ENCODE measurements at regions not wholly inside any gene's neighbourhood (a gene's known extent, or its start where the extent isn't known, plus 50 kb on each side); places are given as distances from the start of the nearest gene placed in this dataset.

- TF ChIP-seq, protein P1, sequence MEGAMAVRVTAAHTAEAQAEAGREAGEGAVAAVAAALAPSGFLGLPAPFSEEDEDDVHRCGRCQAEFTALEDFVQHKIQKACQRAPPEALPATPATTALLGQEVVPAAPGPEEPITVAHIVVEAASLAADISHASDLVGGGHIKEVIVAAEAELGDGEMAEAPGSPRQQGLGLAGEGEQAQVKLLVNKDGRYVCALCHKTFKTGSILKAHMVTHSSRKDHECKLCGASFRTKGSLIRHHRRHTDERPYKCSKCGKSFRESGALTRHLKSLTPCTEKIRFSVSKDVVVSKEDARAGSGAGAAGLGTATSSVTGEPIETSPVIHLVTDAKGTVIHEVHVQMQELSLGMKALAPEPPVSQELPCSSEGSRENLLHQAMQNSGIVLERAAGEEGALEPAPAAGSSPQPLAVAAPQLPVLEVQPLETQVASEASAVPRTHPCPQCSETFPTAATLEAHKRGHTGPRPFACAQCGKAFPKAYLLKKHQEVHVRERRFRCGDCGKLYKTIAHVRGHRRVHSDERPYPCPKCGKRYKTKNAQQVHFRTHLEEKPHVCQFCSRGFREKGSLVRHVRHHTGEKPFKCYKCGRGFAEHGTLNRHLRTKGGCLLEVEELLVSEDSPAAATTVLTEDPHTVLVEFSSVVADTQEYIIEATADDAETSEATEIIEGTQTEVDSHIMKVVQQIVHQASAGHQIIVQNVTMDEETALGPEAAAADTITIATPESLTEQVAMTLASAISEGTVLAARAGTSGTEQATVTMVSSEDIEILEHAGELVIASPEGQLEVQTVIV (CRISPR knock-in tag; IDR thresholded peaks at IDR 0.05; ENCODE audit: borderline replicate concordance), result no peak
- TF ChIP-seq SP2 (IDR thresholded peaks at IDR 0.05; ENCODE audit: extremely low read depth, low read depth, low read length, poor library complexity, severe bottlenecking) (no peak), SMARCA5 (IDR thresholded peaks at IDR 0.05) (no peak), FOXJ3 (CRISPR knock-in tag; IDR thresholded peaks at IDR 0.05) (no peak), SIN3A (IDR thresholded peaks at IDR 0.05; ENCODE audit: borderline replicate concordance in 2 of 2, control insufficient read depth in 1 of 2, low read depth in 2 of 2, low read length in 2 of 2) (no peak), PHF8 (IDR thresholded peaks at IDR 0.05; ENCODE audit: borderline replicate concordance, low read length) (no peak), PHB2 (IDR thresholded peaks at IDR 0.05; ENCODE audit: low read depth) (no peak)
Measured at GRCh38 chrX:82775426-82775825, 732.7 kb upstream of the POU3F4 start (continued).

GRCh38 chrX:82782014-82782413 lies 726.1 kb upstream of the POU3F4 start:
- Histone ChIP-seq H3K9me3 (replicated peaks; ENCODE audit: control insufficient read depth, insufficient read depth, low read depth, low read length) (no peaks in the 10 kb centered on the region), H3K36me3 (ENCODE audit: control insufficient read depth, insufficient read depth, low read length) (no peaks in the 10 kb centered on the region), H3K4me2 (ENCODE audit: insufficient read depth, low read length) (no peak overlapping the region), H4K20me1 (replicated peaks; ENCODE audit: control insufficient read depth, insufficient read depth, low read length) (no peaks in the 10 kb centered on the region), H2AFZ (ENCODE audit: low read depth, low read length) (no peak overlapping the region), H3K9me1 (ENCODE audit: control insufficient read depth, insufficient read depth, low read length) (no peaks in the 10 kb centered on the region), H3K4me1 (replicated peaks in 1 of 2; ENCODE audit: control insufficient read depth in 2 of 2, insufficient read depth in 2 of 2, low read length in 2 of 2) (no peaks in the 10 kb centered on the region), H3K27ac (ENCODE audit: extremely low read depth, low read depth, low read length) (no peak overlapping the region), H3K27me3 (ENCODE audit: control insufficient read depth in 2 of 2, insufficient read depth in 2 of 2, low read length in 2 of 2) (no peaks in the 10 kb centered on the region), H3K79me2 (ENCODE audit: control insufficient read depth, insufficient read depth, low read length) (no peaks in the 10 kb centered on the region), H3K9ac (ENCODE audit: insufficient read depth in 1 of 2, low read depth in 2 of 2, low read length in 2 of 2) (no peak overlapping the region), H3K4me3 (no peak overlapping the region)
- DNase-seq (ENCODE audit: extremely low read depth in 1 of 4, low spot score in 3 of 4) (no peak), ATAC-seq (no peak), FAIRE-seq (no peak)
- BruUV-seq (replicated peaks), result no TSS peak
- intact Hi-C loops (cut with micrococcal nuclease), result no loop called here
- POLR2A ChIA-PET, result no interaction called here
- in situ Hi-C loops (cut with MboI), result no loop called here
- 0% methylated on average over 4 of the region's 4 CpGs for WGBS (ENCODE audit: insufficient coverage, low coverage, missing lambda C conversion rate)
- CTCF ChIA-PET (ENCODE audit: low intra/inter-chr PET ratio), result no interaction called here
- TF ChIP-seq, protein P2, sequence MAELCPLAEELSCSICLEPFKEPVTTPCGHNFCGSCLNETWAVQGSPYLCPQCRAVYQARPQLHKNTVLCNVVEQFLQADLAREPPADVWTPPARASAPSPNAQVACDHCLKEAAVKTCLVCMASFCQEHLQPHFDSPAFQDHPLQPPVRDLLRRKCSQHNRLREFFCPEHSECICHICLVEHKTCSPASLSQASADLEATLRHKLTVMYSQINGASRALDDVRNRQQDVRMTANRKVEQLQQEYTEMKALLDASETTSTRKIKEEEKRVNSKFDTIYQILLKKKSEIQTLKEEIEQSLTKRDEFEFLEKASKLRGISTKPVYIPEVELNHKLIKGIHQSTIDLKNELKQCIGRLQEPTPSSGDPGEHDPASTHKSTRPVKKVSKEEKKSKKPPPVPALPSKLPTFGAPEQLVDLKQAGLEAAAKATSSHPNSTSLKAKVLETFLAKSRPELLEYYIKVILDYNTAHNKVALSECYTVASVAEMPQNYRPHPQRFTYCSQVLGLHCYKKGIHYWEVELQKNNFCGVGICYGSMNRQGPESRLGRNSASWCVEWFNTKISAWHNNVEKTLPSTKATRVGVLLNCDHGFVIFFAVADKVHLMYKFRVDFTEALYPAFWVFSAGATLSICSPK (IDR thresholded peaks at IDR 0.05; ENCODE audit: borderline replicate concordance), result no peak
- TF ChIP-seq PRDM10 (IDR thresholded peaks at IDR 0.05; ENCODE audit: partially characterized antibody), result no peak
- TF ChIP-seq PATZ1 (CRISPR knock-in tag; IDR thresholded peaks at IDR 0.05; ENCODE audit: borderline replicate concordance), result no peak

Measured in K562 (cell line).